ENCODE measurements at regions not wholly inside any gene's neighbourhood (a gene's known extent, or its start where the extent isn't known, plus 50 kb on each side); places are given as distances from the start of the nearest gene placed in this dataset.

- no peak overlapping the region for H2AK9ac ChIP-seq (replicated peaks; ENCODE audit: low read depth, low read length, poor library complexity)
- no peak overlapping the region for H3K27ac ChIP-seq (ENCODE audit: insufficient read depth, low read length)
- no peaks in the 10 kb centered on the region for H4K20me1 ChIP-seq (ENCODE audit: insufficient read depth, low read length)
- H3K23ac ChIP-seq (ENCODE audit: low read depth, low read length), result no peak overlapping the region
- no CpG with 5 or more reads among the region's 1 CpG for WGBS, 2 experiments (ENCODE audit: extremely low coverage in 2 of 2, insufficient read length in 1 of 2)
- no peak overlapping the region for H2BK120ac ChIP-seq (ENCODE audit: low read depth, low read length)
- H2AFZ ChIP-seq (replicated peaks; ENCODE audit: low read length, poor library complexity), result no peak overlapping the region
- POLR2A ChIA-PET (ENCODE audit: unreplicated experiment), result no interaction called here
- no peak overlapping the region for H3K9ac ChIP-seq (ENCODE audit: low read depth, low read length)
- no peak overlapping the region for H3K14ac ChIP-seq (replicated peaks; ENCODE audit: low read depth, low read length)
- H2BK5ac ChIP-seq (ENCODE audit: low read depth, low read length, poor library complexity, severe bottlenecking), result no peak overlapping the region
- ATAC-seq (ENCODE audit: low read depth), result no peak
- intact Hi-C loops (cut with micrococcal nuclease) (no loop called here), in situ Hi-C loops (cut with MboI; ENCODE audit: low sequenced_read_pairs) (no loop called here), dilution Hi-C loops (cut with HindIII; ENCODE audit: low sequenced_read_pairs, unreplicated experiment) (no loop called here)
- H3K4ac ChIP-seq (ENCODE audit: low read depth, low read length), result no peak overlapping the region
- BruUV-seq (replicated peaks), result no TSS peak
- no peak for DNase-seq
- no peak overlapping the region for H2BK20ac ChIP-seq (ENCODE audit: low read depth, low read length)
- CTCF ChIA-PET, result no interaction called here
- no peaks in the 10 kb centered on the region for H3K9me1 ChIP-seq (ENCODE audit: insufficient read depth, low read length)
- TF ChIP-seq CEBPB (IDR thresholded peaks at IDR 0.05; ENCODE audit: low read depth, low read length) (no peak), MXI1 (IDR thresholded peaks at IDR 0.05; ENCODE audit: borderline replicate concordance, low read depth, low read length) (no peak), BHLHE40 (IDR thresholded peaks at IDR 0.05; ENCODE audit: low read depth, low read length) (no peak)
- H3K4me1 ChIP-seq (ENCODE audit: control insufficient read depth, insufficient read depth, low read length), result no peaks in the 10 kb centered on the region
- no peaks in the 10 kb centered on the region for H3K36me3 ChIP-seq (ENCODE audit: control insufficient read depth, insufficient read depth, low read length)
- H2BK15ac ChIP-seq (ENCODE audit: low read depth, low read length), result no peak overlapping the region
- H2AK5ac ChIP-seq (ENCODE audit: low read depth, low read length), result no peak overlapping the region
- no peak overlapping the region for H4K91ac ChIP-seq (ENCODE audit: insufficient read depth, low read depth, low read length)
- H3K4me3 ChIP-seq (ENCODE audit: insufficient read depth, low read depth, low read length), result no peak overlapping the region
- H3K18ac ChIP-seq (ENCODE audit: low read depth, low read length), result no peak overlapping the region
- peaks cover 14% of the 10 kb centered on the region for H3K9me3 ChIP-seq (ENCODE audit: control insufficient read depth, insufficient read depth, low read length)
- H3K56ac ChIP-seq (ENCODE audit: extremely low read depth, insufficient read depth, low read length), result no peak overlapping the region
- no peak overlapping the region for H3K4me2 ChIP-seq (ENCODE audit: low read depth, low read length)
- H4K8ac ChIP-seq (ENCODE audit: low read depth in 2 of 2, low read length in 2 of 2), result no peak overlapping the region
- H4K5ac ChIP-seq (ENCODE audit: low read depth, low read length), result no peak overlapping the region
- no peaks in the 10 kb centered on the region for H3K79me1 ChIP-seq (ENCODE audit: low read depth in 1 of 2, low read length in 2 of 2)
- no peaks in the 10 kb centered on the region for H3K27me3 ChIP-seq (ENCODE audit: control insufficient read depth, insufficient read depth, low read length)
These were observed 499.0 kb downstream of the VRK1 start for GRCh38 chr14:97296176-97296575.

Data from IMR-90 (cell line).